Keratinocyte (primary cell): ENCODE measurements at regions not wholly inside any gene's neighbourhood (a gene's known extent, or its start where the extent isn't known, plus 50 kb on each side); places are given as distances from the start of the nearest gene placed in this dataset.

Source experiments
- DNase-seq: peaks from one replicate; pipeline ENCODE4 v3.0.0-alpha.2; 2011; ENCODE audit warnings: low read depth, missing footprints, low spot score
- FAIRE-seq: peaks from 2 replicates; lab custom pipeline; 2011; peaks lifted over from hg19 to GRCh38; lab: Jason Lieb, UNC
- H2AFZ ChIP-seq: 2 replicates; pipeline ENCODE4 v1.6.0; 2012; ENCODE audit warnings: low read length, control low read depth, inconsistent platforms; ENCODE audit not compliant: control insufficient read depth
- H3K27ac ChIP-seq: 2 replicates; pipeline ENCODE4 v1.5.1; 2011; ENCODE audit warnings: low read length; ENCODE audit not compliant: control insufficient read depth, insufficient read depth
- H3K27me3 ChIP-seq: 3 replicates; pipeline ENCODE4 v1.6.0; 2011; ENCODE audit warnings: low read length; ENCODE audit not compliant: control insufficient read depth, insufficient read depth; ENCODE audit errors: extremely low read depth
- H3K36me3 ChIP-seq, 2 experiments: 2 replicates in 1 of 2; 3 replicates in 1 of 2; pipeline ENCODE4 v1.5.1; 2011; ENCODE audit warnings: low read length in 2 of 2, mild to moderate bottlenecking in 1 of 2; ENCODE audit not compliant: control insufficient read depth in 2 of 2, insufficient read depth in 2 of 2; ENCODE audit errors: extremely low read depth in 1 of 2
- H3K4me1 ChIP-seq: 3 replicates; pipeline ENCODE4 v1.5.1; 2011; ENCODE audit warnings: low read length; ENCODE audit not compliant: control insufficient read depth, insufficient read depth; ENCODE audit errors: extremely low read depth
- H3K4me2 ChIP-seq: 3 replicates; pipeline ENCODE4 v1.6.0; 2011; ENCODE audit warnings: low read depth, low read length; ENCODE audit not compliant: control insufficient read depth, insufficient read depth; ENCODE audit errors: extremely low read depth
- H3K4me3 ChIP-seq, 3 experiments: fragments of 200-600 bp in 1 of 3; sonication (generic) in 1 of 3; 2 replicates in 2 of 3; 3 replicates in 1 of 3; pipeline ENCODE4 v1.5.1; 2011 to 2016; ENCODE audit warnings: low read length in 3 of 3, mild to moderate bottlenecking in 3 of 3, control low read depth in 2 of 3, inconsistent platforms in 1 of 3, low read depth in 1 of 3, mixed read lengths in 1 of 3, mixed run types in 1 of 3, moderate library complexity in 1 of 3; ENCODE audit not compliant: control insufficient read depth in 2 of 3, insufficient read depth in 2 of 3; ENCODE audit errors: extremely low read depth in 1 of 3
- H3K79me2 ChIP-seq: 2 replicates; pipeline ENCODE4 v1.6.0; 2012; ENCODE audit warnings: low read length; ENCODE audit not compliant: control insufficient read depth, insufficient read depth
- H3K9ac ChIP-seq: 3 replicates; pipeline ENCODE4 v1.6.0; 2011; ENCODE audit warnings: low read length; ENCODE audit not compliant: control insufficient read depth, insufficient read depth; ENCODE audit errors: extremely low read depth
- H3K9me1 ChIP-seq: 3 replicates; pipeline ENCODE4 v1.6.0; 2011; ENCODE audit warnings: low read length; ENCODE audit not compliant: control insufficient read depth, insufficient read depth; ENCODE audit errors: extremely low read depth
- H3K9me3 ChIP-seq: 2 replicates; pipeline ENCODE4 v1.5.1; 2012; ENCODE audit warnings: low read depth, low read length; ENCODE audit not compliant: control insufficient read depth
- H4K20me1 ChIP-seq: 3 replicates; pipeline ENCODE4 v1.6.0; 2011; ENCODE audit warnings: low read length; ENCODE audit not compliant: control insufficient read depth, insufficient read depth; ENCODE audit errors: extremely low read depth
- CTCF ChIP-seq, 3 experiments: IDR thresholded peaks in 1 of 3; conservative IDR thresholded peaks in 1 of 3; optimal IDR thresholded peaks in 1 of 3; 2 replicates in 2 of 3; 3 replicates in 1 of 3; pipeline versions ENCODE3 to v1.5.1; 2011; ENCODE audit warnings: low read length in 3 of 3, mild to moderate bottlenecking in 3 of 3, moderate library complexity in 2 of 3, control low read depth in 1 of 3, inconsistent platforms in 1 of 3; ENCODE audit not compliant: insufficient read depth in 2 of 3; ENCODE audit errors: extremely low read depth in 1 of 3
- EZH2 ChIP-seq: IDR thresholded peaks from one replicate; pipeline ENCODE4 v1.6.1; 2012; ENCODE audit warnings: inconsistent platforms, mild to moderate bottlenecking, low read length, moderate library complexity
- dilution Hi-C: fragments of 300-500 bp; cut with MboI; formaldehyde crosslinking; loops from one replicate; pipeline ENCODE4 v1.7.0; 2020; ENCODE audit warnings: low sequenced_read_pairs; ENCODE audit not compliant: extremely low pct_ligation_motif_present

GRCh38 chr9:690517-691111 is 150.9 kb upstream of the DMRT1 start:
- peaks cover 61% of the 10 kb centered on the region for H3K79me2 ChIP-seq
- no peak for TF ChIP-seq EZH2
- TF ChIP-seq CTCF (optimal IDR thresholded peaks at IDR 0.05 in 1 of 3, IDR thresholded peaks at IDR 0.05 in 1 of 3, conservative IDR thresholded peaks at IDR 0.05 in 1 of 3; ENCODE audit: extremely low read depth in 1 of 3, insufficient read depth in 2 of 3, low read length in 3 of 3), result no peak

GRCh38 chr9:691825-692400 is 149.6 kb upstream of the DMRT1 start:
- Histone ChIP-seq H3K9me3 (no peaks in the 10 kb centered on the region), H3K4me1 (peaks cover 63% of the 10 kb centered on the region), H3K27ac (peak overlapping the region; percentile 32), H3K9ac (no peak overlapping the region), H4K20me1 (no peaks in the 10 kb centered on the region), H3K9me1 (no peaks in the 10 kb centered on the region), H3K79me2 (peaks cover 70% of the 10 kb centered on the region), H3K4me3 (no peak overlapping the region), H3K27me3 (no peaks in the 10 kb centered on the region), H3K36me3 (peaks cover 10 to 12% of the 10 kb centered on the region in 2 experiments), H2AFZ (no peak overlapping the region), H3K4me2 (no peak overlapping the region)
- no peak for TF ChIP-seq EZH2
- no peak for TF ChIP-seq CTCF (optimal IDR thresholded peaks at IDR 0.05 in 1 of 3, IDR thresholded peaks at IDR 0.05 in 1 of 3, conservative IDR thresholded peaks at IDR 0.05 in 1 of 3; ENCODE audit: extremely low read depth in 1 of 3, insufficient read depth in 2 of 3, low read length in 3 of 3)
- FAIRE-seq (no peak), DNase-seq (no peak)
- dilution Hi-C loops, result no loop called here

More at GRCh38 chr9:690517-691111, 150.9 kb upstream of the DMRT1 start:
- FAIRE-seq, result no peak
- H3K4me1 ChIP-seq, result peaks cover 63% of the 10 kb centered on the region
- no peak overlapping the region for H3K27ac ChIP-seq
- H3K9ac ChIP-seq, result no peak overlapping the region
- dilution Hi-C loops, result no loop called here
- H3K27me3 ChIP-seq, result no peaks in the 10 kb centered on the region
- H3K36me3 ChIP-seq, result peaks cover 7 to 10% of the 10 kb centered on the region in 2 experiments
- H3K9me1 ChIP-seq, result no peaks in the 10 kb centered on the region
- H2AFZ ChIP-seq, result no peak overlapping the region
- no peaks in the 10 kb centered on the region for H3K9me3 ChIP-seq
- no peak for DNase-seq
- no peak overlapping the region for H3K4me2 ChIP-seq
- no peaks in the 10 kb centered on the region for H4K20me1 ChIP-seq
- H3K4me3 ChIP-seq, result no peak overlapping the region
